Loucy (cell line): ENCODE measurements at regions not wholly inside any gene's neighbourhood (a gene's known extent, or its start where the extent isn't known, plus 50 kb on each side); places are given as distances from the start of the nearest gene placed in this dataset.

Experiments
- CTCF ChIP-seq: fragments of 200-600 bp; sonication (generic); conservative IDR thresholded peaks from 2 replicates; pipeline ENCODE4 v1.5.1; 2014; ENCODE audit warnings: mild to moderate bottlenecking, antibody characterized with exemption, low read length
- EZH2phosphoT487 ChIP-seq: fragments of 200-600 bp; IDR thresholded peaks from 2 replicates; pipeline ENCODE4 v1.6.1; 2018; ENCODE audit warnings: antibody characterized with exemption, mild to moderate bottlenecking, moderate library complexity, borderline replicate concordance

- no peak for TF ChIP-seq CTCF
- no peak for TF ChIP-seq EZH2phosphoT487
These were observed 282.8 kb downstream of the PHF14 start for GRCh38 chr7:11256501-11256900.
